ENCODE measurements at regions not wholly inside any gene's neighbourhood (a gene's known extent, or its start where the extent isn't known, plus 50 kb on each side); places are given as distances from the start of the nearest gene placed in this dataset.

- DNase-seq (no peak), ATAC-seq (no peak)
- Histone ChIP-seq H3K27ac (no peak overlapping the region), H3K4me3 (no peak overlapping the region), H3K36me3 (replicated peaks in 1 of 2; ENCODE audit: insufficient read depth in 1 of 2, low read depth in 2 of 2) (no peaks in the 10 kb centered on the region), H3K27me3 (no peaks in the 10 kb centered on the region), H3K4me1 (no peaks in the 10 kb centered on the region), H3K9me3 (no peaks in the 10 kb centered on the region)
- TF ChIP-seq CTCF (IDR thresholded peaks at IDR 0.05) (no peak), POLR2A (IDR thresholded peaks at IDR 0.05) (no peak)
- intact Hi-C loops (cut with DNase I): no loop called here
- WGBS, 2 donors: 67 to 69% methylated on average over 4 of the region's 4 CpGs
Measured at GRCh38 chr11:92349486-92350156, 125.0 kb downstream of the FAT3 start.

- intact Hi-C loops (cut with DNase I): no loop called here
- no peaks in the 10 kb centered on the region for H3K4me1 ChIP-seq
- H3K36me3 ChIP-seq (replicated peaks in 1 of 2; ENCODE audit: insufficient read depth in 1 of 2, low read depth in 2 of 2): no peaks in the 10 kb centered on the region
- no peaks in the 10 kb centered on the region for H3K9me3 ChIP-seq
- peak overlapping the region in 1 of 4 donors; percentile 50 for H3K27ac ChIP-seq
- no peaks in the 10 kb centered on the region for H3K27me3 ChIP-seq
- DNase-seq (no peak), ATAC-seq (peak; percentile 93)
- TF ChIP-seq CTCF (IDR thresholded peaks at IDR 0.05) (no peak), POLR2A (IDR thresholded peaks at IDR 0.05) (no peak)
- no peak overlapping the region for H3K4me3 ChIP-seq
Measured at GRCh38 chr11:92357344-92357743, 132.7 kb downstream of the FAT3 start.

GRCh38 chr11:92357841-92358240, 133.2 kb downstream of the FAT3 start:
- H3K27me3 ChIP-seq: no peaks in the 10 kb centered on the region
- TF ChIP-seq POLR2A (IDR thresholded peaks at IDR 0.05): no peak
- TF ChIP-seq CTCF (IDR thresholded peaks at IDR 0.05): no peak
- no peaks in the 10 kb centered on the region for H3K4me1 ChIP-seq
- 69 to 92% methylated on average over 2 of the region's 2 CpGs for WGBS, 2 donors
- peak overlapping the region in 1 of 4 donors; percentile 50 for H3K27ac ChIP-seq
- H3K36me3 ChIP-seq (replicated peaks in 1 of 2; ENCODE audit: insufficient read depth in 1 of 2, low read depth in 2 of 2): no peaks in the 10 kb centered on the region
- intact Hi-C loops (cut with DNase I): no loop called here
- H3K9me3 ChIP-seq: no peaks in the 10 kb centered on the region
- no peak for ATAC-seq
- no peak for DNase-seq
- H3K4me3 ChIP-seq: no peak overlapping the region

GRCh38 chr11:92361551-92361950, 136.9 kb downstream of the FAT3 start:
- ATAC-seq: no peak
- Histone ChIP-seq H3K4me3 (no peak overlapping the region), H3K27me3 (no peaks in the 10 kb centered on the region), H3K27ac (no peak overlapping the region), H3K9me3 (no peaks in the 10 kb centered on the region), H3K4me1 (no peaks in the 10 kb centered on the region), H3K36me3 (replicated peaks in 1 of 2; ENCODE audit: insufficient read depth in 1 of 2, low read depth in 2 of 2) (no peaks in the 10 kb centered on the region)
- 59 to 70% methylated on average over 2 of the region's 2 CpGs for WGBS, 2 donors
- DNase-seq: no peak
- intact Hi-C loops (cut with DNase I): no loop called here
- TF ChIP-seq CTCF (IDR thresholded peaks at IDR 0.05) (no peak), POLR2A (IDR thresholded peaks at IDR 0.05) (no peak)

- Histone ChIP-seq H3K4me3 (no peak overlapping the region), H3K36me3 (replicated peaks in 1 of 2; ENCODE audit: insufficient read depth in 1 of 2, low read depth in 2 of 2) (no peaks in the 10 kb centered on the region), H3K27me3 (no peaks in the 10 kb centered on the region), H3K4me1 (no peaks in the 10 kb centered on the region), H3K9me3 (no peaks in the 10 kb centered on the region), H3K27ac (no peak overlapping the region)
- TF ChIP-seq POLR2A (IDR thresholded peaks at IDR 0.05) (no peak), CTCF (IDR thresholded peaks at IDR 0.05) (no peak)
- no peak for ATAC-seq
- intact Hi-C loops (cut with DNase I): no loop called here
- DNase-seq: no peak
- WGBS, 2 donors: 70 to 71% methylated on average over 1 of the region's 1 CpG
Measured at GRCh38 chr11:92362989-92363388, 138.4 kb downstream of the FAT3 start.

Data from body of pancreas (tissue), 4 donors.